ENCODE measurements at regions not wholly inside any gene's neighbourhood (a gene's known extent, or its start where the extent isn't known, plus 50 kb on each side); places are given as distances from the start of the nearest gene placed in this dataset.

DNA sequence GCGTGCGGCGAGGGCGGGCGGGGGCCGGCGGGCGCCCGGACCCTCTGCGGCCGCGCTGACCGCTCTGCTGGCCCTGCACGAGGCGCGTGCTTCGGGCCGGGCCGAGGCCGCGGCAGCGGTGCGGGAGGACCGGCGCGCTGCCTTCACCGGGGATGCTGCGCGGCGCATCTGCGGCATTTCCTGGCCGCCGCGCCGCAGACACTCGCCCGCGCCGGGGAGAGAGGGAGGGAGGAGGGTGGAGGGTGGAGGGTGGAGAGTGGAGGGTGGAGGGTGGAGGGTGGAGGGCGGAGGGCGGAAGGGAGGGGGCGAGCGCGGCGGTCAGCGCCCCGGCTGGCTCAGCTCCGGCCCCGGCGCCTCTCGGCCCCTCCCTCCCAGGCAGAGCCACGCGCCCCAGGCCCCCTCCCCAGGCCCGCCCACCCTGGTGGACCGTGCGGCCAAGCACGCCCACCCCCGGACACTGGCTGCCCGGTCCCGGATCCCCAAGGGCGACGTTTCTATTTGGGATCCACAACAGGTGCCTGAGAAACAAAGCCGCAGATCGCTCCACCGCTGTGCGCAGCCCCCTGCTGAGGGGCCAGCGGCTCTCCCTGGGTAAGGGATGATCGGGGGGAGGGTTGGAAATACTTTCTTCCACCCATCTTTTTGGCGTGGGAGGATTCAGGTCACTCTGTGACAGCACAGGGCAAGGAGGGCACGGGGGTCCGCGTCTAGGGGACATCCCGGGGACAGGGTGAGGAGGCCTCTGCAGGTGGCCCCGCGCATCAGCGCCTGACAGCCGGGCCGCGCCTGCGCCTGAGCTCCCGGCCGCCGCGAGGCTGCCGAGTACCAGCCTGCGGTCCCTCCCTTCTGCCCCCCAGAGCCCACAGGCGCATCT lies 111.2 kb upstream of the BEND6 start (continued):
- TF ChIP-seq FIP1L1 (IDR thresholded peaks at IDR 0.05; ENCODE audit: borderline replicate concordance, insufficient read depth, low read depth, low read length) (peak; percentile 89; the same call in 1 of the 2 replicates), ZNF839 (CRISPR knock-in tag; IDR thresholded peaks at IDR 0.05; ENCODE audit: borderline replicate concordance) (no peak; the same call in 1 of the 2 replicates), TCF12 (IDR thresholded peaks at IDR 0.05) (no peak), TCF12 (CRISPR knock-in tag; IDR thresholded peaks at IDR 0.05) (no peak), KDM2A (CRISPR knock-in tag; IDR thresholded peaks at IDR 0.05; ENCODE audit: borderline replicate concordance, low read depth) (peak; percentile 87), GABPA (IDR thresholded peaks at IDR 0.05; ENCODE audit: low read depth, low read length) (no peak), GABPA (CRISPR knock-in tag; IDR thresholded peaks at IDR 0.05; ENCODE audit: low read depth) (no peak), TGIF2 (CRISPR knock-in tag; IDR thresholded peaks at IDR 0.05) (peak; percentile 68), ZBTB40 (IDR thresholded peaks at IDR 0.05) (no peak), ZBTB40 (CRISPR knock-in tag; IDR thresholded peaks at IDR 0.05) (no peak), BATF2 (CRISPR knock-in tag; IDR thresholded peaks at IDR 0.05) (0 out of 2 replicates have a peak, but pooled peaks have one; percentile 57), ZNF546 (CRISPR knock-in tag; conservative IDR thresholded peaks at IDR 0.05) (no peak), DR1 (CRISPR knock-in tag; IDR thresholded peaks at IDR 0.05) (0 out of 2 replicates have a peak, but pooled peaks have one; percentile 13), ZBTB7B (CRISPR knock-in tag; IDR thresholded peaks at IDR 0.05) (no peak), IRX3 (CRISPR knock-in tag; IDR thresholded peaks at IDR 0.05; ENCODE audit: borderline replicate concordance, low read depth) (no peak)
- TF ChIP-seq, protein P1, sequence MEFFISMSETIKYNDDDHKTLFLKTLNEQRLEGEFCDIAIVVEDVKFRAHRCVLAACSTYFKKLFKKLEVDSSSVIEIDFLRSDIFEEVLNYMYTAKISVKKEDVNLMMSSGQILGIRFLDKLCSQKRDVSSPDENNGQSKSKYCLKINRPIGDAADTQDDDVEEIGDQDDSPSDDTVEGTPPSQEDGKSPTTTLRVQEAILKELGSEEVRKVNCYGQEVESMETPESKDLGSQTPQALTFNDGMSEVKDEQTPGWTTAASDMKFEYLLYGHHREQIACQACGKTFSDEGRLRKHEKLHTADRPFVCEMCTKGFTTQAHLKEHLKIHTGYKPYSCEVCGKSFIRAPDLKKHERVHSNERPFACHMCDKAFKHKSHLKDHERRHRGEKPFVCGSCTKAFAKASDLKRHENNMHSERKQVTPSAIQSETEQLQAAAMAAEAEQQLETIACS (CRISPR knock-in tag; IDR thresholded peaks at IDR 0.05): peak; percentile 36; the same call in 1 of the 2 replicates
- TF ChIP-seq, protein P2, sequence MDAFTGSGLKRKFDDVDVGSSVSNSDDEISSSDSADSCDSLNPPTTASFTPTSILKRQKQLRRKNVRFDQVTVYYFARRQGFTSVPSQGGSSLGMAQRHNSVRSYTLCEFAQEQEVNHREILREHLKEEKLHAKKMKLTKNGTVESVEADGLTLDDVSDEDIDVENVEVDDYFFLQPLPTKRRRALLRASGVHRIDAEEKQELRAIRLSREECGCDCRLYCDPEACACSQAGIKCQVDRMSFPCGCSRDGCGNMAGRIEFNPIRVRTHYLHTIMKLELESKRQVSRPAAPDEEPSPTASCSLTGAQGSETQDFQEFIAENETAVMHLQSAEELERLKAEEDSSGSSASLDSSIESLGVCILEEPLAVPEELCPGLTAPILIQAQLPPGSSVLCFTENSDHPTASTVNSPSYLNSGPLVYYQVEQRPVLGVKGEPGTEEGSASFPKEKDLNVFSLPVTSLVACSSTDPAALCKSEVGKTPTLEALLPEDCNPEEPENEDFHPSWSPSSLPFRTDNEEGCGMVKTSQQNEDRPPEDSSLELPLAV (CRISPR knock-in tag; conservative IDR thresholded peaks at IDR 0.05; ENCODE audit: low read depth): no peak

Measured in HepG2 (cell line).